Activated T-cell treated with anti-CD3 and anti-CD28 coated beads, Interleukin-2, amount 50 U/mL, for 24 hours (primary cell): ENCODE measurements at regions not wholly inside any gene's neighbourhood (a gene's known extent, or its start where the extent isn't known, plus 50 kb on each side); places are given as distances from the start of the nearest gene placed in this dataset.

Experiments
- DNase-seq: peaks from one replicate; pipeline ENCODE4 v3.0.0-alpha.2; 2020
- H3K27ac Mint-ChIP-seq: 2 replicates; pipeline ENCODE4 v1.8.0; 2020; ENCODE audit warnings: mild to moderate bottlenecking, mixed read lengths
- H3K27me3 Mint-ChIP-seq: 2 replicates; pipeline ENCODE4 v1.8.0; 2020; ENCODE audit warnings: mixed read lengths
- H3K36me3 Mint-ChIP-seq: 2 replicates; pipeline ENCODE4 v1.8.0; 2020; ENCODE audit warnings: low read depth, mixed read lengths
- H3K4me1 Mint-ChIP-seq: 2 replicates; pipeline ENCODE4 v1.8.0; 2020; ENCODE audit warnings: low read depth, mixed read lengths
- H3K4me3 Mint-ChIP-seq: 2 replicates; pipeline ENCODE4 v1.8.0; 2020; ENCODE audit warnings: mild to moderate bottlenecking, moderate library complexity, mixed read lengths
- H3K9me3 Mint-ChIP-seq: 2 replicates; pipeline ENCODE4 v1.8.0; 2020; ENCODE audit warnings: mixed read lengths

- Mint-ChIP-seq H3K27me3 (no peaks in the 10 kb centered on the region), H3K9me3 (peaks cover 10% of the 10 kb centered on the region), H3K27ac (no peak overlapping the region), H3K4me3 (no peak overlapping the region), H3K36me3 (no peaks in the 10 kb centered on the region), H3K4me1 (no peaks in the 10 kb centered on the region)
- no peak for DNase-seq
These were observed 757.8 kb upstream of the KCND2 start for GRCh38 chr7:119515214-119515613.

GRCh38 chr7:119515962-119516361 lies 757.0 kb upstream of the KCND2 start:
- no peak for DNase-seq
- H3K27ac Mint-ChIP-seq = no peak overlapping the region
- H3K9me3 Mint-ChIP-seq = peaks cover 10% of the 10 kb centered on the region
- no peaks in the 10 kb centered on the region for H3K36me3 Mint-ChIP-seq
- H3K27me3 Mint-ChIP-seq = no peaks in the 10 kb centered on the region
- no peak overlapping the region for H3K4me3 Mint-ChIP-seq
- no peaks in the 10 kb centered on the region for H3K4me1 Mint-ChIP-seq

GRCh38 chr7:119522263-119522662 lies 750.7 kb upstream of the KCND2 start:
- no peak for DNase-seq
- Mint-ChIP-seq H3K36me3 (no peaks in the 10 kb centered on the region), H3K9me3 (peaks cover 2% of the 10 kb centered on the region), H3K4me1 (no peaks in the 10 kb centered on the region), H3K27ac (no peak overlapping the region), H3K4me3 (no peak overlapping the region), H3K27me3 (no peaks in the 10 kb centered on the region)

- Mint-ChIP-seq H3K27ac (no peak overlapping the region), H3K27me3 (no peaks in the 10 kb centered on the region), H3K4me1 (no peaks in the 10 kb centered on the region), H3K4me3 (no peak overlapping the region), H3K36me3 (no peaks in the 10 kb centered on the region), H3K9me3 (peaks cover 2% of the 10 kb centered on the region)
- DNase-seq = no peak
These were observed 750.3 kb upstream of the KCND2 start for GRCh38 chr7:119522698-119523097.

- Mint-ChIP-seq H3K27me3 (no peaks in the 10 kb centered on the region), H3K9me3 (peaks cover 6% of the 10 kb centered on the region), H3K4me3 (no peak overlapping the region), H3K36me3 (no peaks in the 10 kb centered on the region), H3K27ac (no peak overlapping the region), H3K4me1 (no peaks in the 10 kb centered on the region)
- no peak for DNase-seq
These were observed 727.9 kb upstream of the KCND2 start for GRCh38 chr7:119545118-119545517.

- H3K27me3 Mint-ChIP-seq = no peaks in the 10 kb centered on the region
- DNase-seq = no peak
- H3K9me3 Mint-ChIP-seq = peaks cover 8% of the 10 kb centered on the region
- no peaks in the 10 kb centered on the region for H3K36me3 Mint-ChIP-seq
- no peak overlapping the region for H3K4me3 Mint-ChIP-seq
- no peak overlapping the region for H3K27ac Mint-ChIP-seq
- H3K4me1 Mint-ChIP-seq = no peaks in the 10 kb centered on the region
These were observed 717.2 kb upstream of the KCND2 start for GRCh38 chr7:119555788-119556187.

GRCh38 chr7:119556436-119556835 lies 716.5 kb upstream of the KCND2 start:
- H3K4me1 Mint-ChIP-seq = no peaks in the 10 kb centered on the region
- H3K36me3 Mint-ChIP-seq = no peaks in the 10 kb centered on the region
- H3K9me3 Mint-ChIP-seq = peaks cover 11% of the 10 kb centered on the region
- no peak for DNase-seq
- H3K4me3 Mint-ChIP-seq = no peak overlapping the region
- H3K27me3 Mint-ChIP-seq = no peaks in the 10 kb centered on the region
- no peak overlapping the region for H3K27ac Mint-ChIP-seq

GRCh38 chr7:119561751-119562150 lies 711.2 kb upstream of the KCND2 start:
- Mint-ChIP-seq H3K36me3 (no peaks in the 10 kb centered on the region), H3K9me3 (peaks cover 15% of the 10 kb centered on the region), H3K27ac (no peak overlapping the region), H3K4me3 (no peak overlapping the region), H3K4me1 (no peaks in the 10 kb centered on the region), H3K27me3 (no peaks in the 10 kb centered on the region)
- no peak for DNase-seq

GRCh38 chr7:119562839-119563238 lies 710.1 kb upstream of the KCND2 start:
- DNase-seq = no peak
- Mint-ChIP-seq H3K4me3 (no peak overlapping the region), H3K27me3 (no peaks in the 10 kb centered on the region), H3K36me3 (no peaks in the 10 kb centered on the region), H3K27ac (no peak overlapping the region), H3K9me3 (peaks cover 9% of the 10 kb centered on the region), H3K4me1 (no peaks in the 10 kb centered on the region)

- H3K4me1 Mint-ChIP-seq = no peaks in the 10 kb centered on the region
- H3K27ac Mint-ChIP-seq = no peak overlapping the region
- no peaks in the 10 kb centered on the region for H3K36me3 Mint-ChIP-seq
- H3K27me3 Mint-ChIP-seq = no peaks in the 10 kb centered on the region
- H3K9me3 Mint-ChIP-seq = peaks cover 19% of the 10 kb centered on the region
- DNase-seq = no peak
- no peak overlapping the region for H3K4me3 Mint-ChIP-seq
These were observed 701.3 kb upstream of the KCND2 start for GRCh38 chr7:119571666-119572065.

GRCh38 chr7:119572132-119572531 lies 700.8 kb upstream of the KCND2 start:
- H3K27ac Mint-ChIP-seq = no peak overlapping the region
- DNase-seq = no peak
- no peaks in the 10 kb centered on the region for H3K27me3 Mint-ChIP-seq
- H3K36me3 Mint-ChIP-seq = no peaks in the 10 kb centered on the region
- no peak overlapping the region for H3K4me3 Mint-ChIP-seq
- H3K9me3 Mint-ChIP-seq = peaks cover 20% of the 10 kb centered on the region
- H3K4me1 Mint-ChIP-seq = no peaks in the 10 kb centered on the region

- no peaks in the 10 kb centered on the region for H3K4me1 Mint-ChIP-seq
- H3K36me3 Mint-ChIP-seq = no peaks in the 10 kb centered on the region
- H3K4me3 Mint-ChIP-seq = no peak overlapping the region
- DNase-seq = no peak
- H3K27me3 Mint-ChIP-seq = no peaks in the 10 kb centered on the region
- H3K9me3 Mint-ChIP-seq = peaks cover 21% of the 10 kb centered on the region
- no peak overlapping the region for H3K27ac Mint-ChIP-seq
These were observed 700.4 kb upstream of the KCND2 start for GRCh38 chr7:119572541-119572940.

GRCh38 chr7:119578116-119578515 lies 694.9 kb upstream of the KCND2 start:
- H3K9me3 Mint-ChIP-seq = peaks cover 15% of the 10 kb centered on the region
- no peak overlapping the region for H3K4me3 Mint-ChIP-seq
- no peak for DNase-seq
- no peaks in the 10 kb centered on the region for H3K27me3 Mint-ChIP-seq
- H3K36me3 Mint-ChIP-seq = no peaks in the 10 kb centered on the region
- H3K27ac Mint-ChIP-seq = no peak overlapping the region
- no peaks in the 10 kb centered on the region for H3K4me1 Mint-ChIP-seq

- no peak for DNase-seq
- Mint-ChIP-seq H3K4me1 (no peaks in the 10 kb centered on the region), H3K27ac (no peak overlapping the region), H3K9me3 (peaks cover 6% of the 10 kb centered on the region), H3K4me3 (no peak overlapping the region), H3K27me3 (no peaks in the 10 kb centered on the region), H3K36me3 (no peaks in the 10 kb centered on the region)
These were observed 678.0 kb upstream of the KCND2 start for GRCh38 chr7:119594956-119595355.

- Mint-ChIP-seq H3K9me3 (peaks cover 14% of the 10 kb centered on the region), H3K4me3 (no peak overlapping the region), H3K36me3 (no peaks in the 10 kb centered on the region), H3K27me3 (no peaks in the 10 kb centered on the region), H3K4me1 (no peaks in the 10 kb centered on the region), H3K27ac (no peak overlapping the region)
- DNase-seq = no peak
These were observed 676.3 kb upstream of the KCND2 start for GRCh38 chr7:119596651-119597050.

GRCh38 chr7:119606297-119606696 lies 666.7 kb upstream of the KCND2 start:
- no peaks in the 10 kb centered on the region for H3K36me3 Mint-ChIP-seq
- no peak for DNase-seq
- H3K27me3 Mint-ChIP-seq = no peaks in the 10 kb centered on the region
- no peak overlapping the region for H3K4me3 Mint-ChIP-seq
- peaks cover 24% of the 10 kb centered on the region for H3K9me3 Mint-ChIP-seq
- H3K4me1 Mint-ChIP-seq = no peaks in the 10 kb centered on the region
- H3K27ac Mint-ChIP-seq = no peak overlapping the region
